AML-193 (cell line): ENCODE measurements at regions not wholly inside any gene's neighbourhood (a gene's known extent, or its start where the extent isn't known, plus 50 kb on each side); places are given as distances from the start of the nearest gene placed in this dataset.
"Not testable (repeated sequence)": the region's sequence is repeated elsewhere in the genome, so short reads cannot be mapped to it uniquely, and the experiment has no call there.

Source experiments
- DNase-seq, 2 experiments: peaks; one replicate each; lab custom pipeline; 2025; lab: John Stamatoyannopoulos, UW

- not testable (repeated sequence) for DNase-seq
Measured at GRCh38 chr2:114018464-114018863, 128.6 kb downstream of the ACTR3 start.

- no peak for DNase-seq
Measured at GRCh38 chr2:114020668-114021067, 130.8 kb downstream of the ACTR3 start.

GRCh38 chr2:114022360-114023085 lies 132.6 kb downstream of the ACTR3 start:
- DNase-seq: no peak

GRCh38 chr2:114024326-114024725 lies 134.4 kb downstream of the ACTR3 start:
- no peak for DNase-seq

- no peak for DNase-seq
Measured at GRCh38 chr2:114025030-114025429, 135.1 kb downstream of the ACTR3 start.

- no peak for DNase-seq
Measured at GRCh38 chr2:114027437-114027836, 137.5 kb downstream of the ACTR3 start.

- no peak for DNase-seq
Measured at GRCh38 chr2:114031605-114032505, 142.0 kb downstream of the ACTR3 start.

- no peak for DNase-seq
Measured at GRCh38 chr2:114032705-114033104, 142.8 kb downstream of the ACTR3 start.

GRCh38 chr2:114034742-114035141 lies 144.9 kb downstream of the ACTR3 start:
- no peak for DNase-seq

GRCh38 chr2:114038710-114039109 lies 148.8 kb downstream of the ACTR3 start:
- DNase-seq: no peak

GRCh38 chr2:114039677-114040076 lies 149.8 kb downstream of the ACTR3 start:
- DNase-seq: no peak

- DNase-seq: no peak
Measured at GRCh38 chr2:114040826-114041225, 150.9 kb downstream of the ACTR3 start.

- DNase-seq: no peak
Measured at GRCh38 chr2:114044985-114045384, 155.1 kb downstream of the ACTR3 start.

GRCh38 chr2:114046373-114046772 lies 156.5 kb downstream of the ACTR3 start:
- DNase-seq: no peak

GRCh38 chr2:114046866-114047435 lies 157.1 kb downstream of the ACTR3 start:
- DNase-seq: no peak

GRCh38 chr2:114049280-114049679 lies 159.4 kb downstream of the ACTR3 start:
- DNase-seq: no peak

- no peak for DNase-seq
Measured at GRCh38 chr2:114049826-114050225, 159.9 kb downstream of the ACTR3 start.

GRCh38 chr2:114056294-114057143 lies 166.6 kb downstream of the ACTR3 start:
- DNase-seq: no peak

GRCh38 chr2:114057638-114058037 lies 167.7 kb downstream of the ACTR3 start:
- no peak for DNase-seq

- no peak for DNase-seq
Measured at GRCh38 chr2:114061566-114062098, 171.7 kb downstream of the ACTR3 start.

GRCh38 chr2:114063346-114063745 lies 173.5 kb downstream of the ACTR3 start:
- DNase-seq: no peak

GRCh38 chr2:114065731-114066130 lies 175.8 kb downstream of the ACTR3 start:
- DNase-seq: no peak
